ENCODE measurements at regions not wholly inside any gene's neighbourhood (a gene's known extent, or its start where the extent isn't known, plus 50 kb on each side); places are given as distances from the start of the nearest gene placed in this dataset.

DNA sequence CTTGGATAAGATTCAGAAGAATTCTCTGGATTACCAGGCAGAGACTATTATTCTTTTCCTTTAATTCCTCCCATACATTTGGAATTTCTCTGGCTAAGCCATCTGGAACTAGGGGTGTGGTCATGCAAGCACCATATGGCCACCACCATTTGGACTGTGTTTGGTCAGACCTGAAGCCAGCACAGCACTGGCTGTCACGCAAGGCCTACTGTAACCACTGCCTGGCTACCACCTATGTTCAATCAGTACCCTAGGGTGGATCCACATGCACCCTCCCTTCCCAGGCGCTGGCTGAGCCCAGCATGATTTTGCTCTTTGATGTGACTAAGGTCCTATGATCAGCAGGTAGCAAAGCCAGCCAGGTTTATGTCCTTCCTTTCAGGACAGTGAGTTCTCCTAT is 287.8 kb upstream of the GOLIM4 start:
- no peaks in the 10 kb centered on the region for H3K36me3 ChIP-seq (ENCODE audit: low read length)
- H4K20me1 ChIP-seq (ENCODE audit: low read depth, low read length), result no peaks in the 10 kb centered on the region
- no peak overlapping the region for H3K9ac ChIP-seq (ENCODE audit: low read length)
- no peak overlapping the region for H3K27ac ChIP-seq (ENCODE audit: low read depth, low read length)
- H2AFZ ChIP-seq (ENCODE audit: low read depth, low read length, severe bottlenecking), result no peak overlapping the region
- no peaks in the 10 kb centered on the region for H3K79me2 ChIP-seq (ENCODE audit: insufficient read depth, low read length)
- no peak overlapping the region for H3K4me3 ChIP-seq (ENCODE audit: insufficient read depth, low read length, poor library complexity, severe bottlenecking)
- no peak for TF ChIP-seq EZH2phosphoT487 (conservative IDR thresholded peaks at IDR 0.05; ENCODE audit: low read length)
- TF ChIP-seq, protein P1, sequence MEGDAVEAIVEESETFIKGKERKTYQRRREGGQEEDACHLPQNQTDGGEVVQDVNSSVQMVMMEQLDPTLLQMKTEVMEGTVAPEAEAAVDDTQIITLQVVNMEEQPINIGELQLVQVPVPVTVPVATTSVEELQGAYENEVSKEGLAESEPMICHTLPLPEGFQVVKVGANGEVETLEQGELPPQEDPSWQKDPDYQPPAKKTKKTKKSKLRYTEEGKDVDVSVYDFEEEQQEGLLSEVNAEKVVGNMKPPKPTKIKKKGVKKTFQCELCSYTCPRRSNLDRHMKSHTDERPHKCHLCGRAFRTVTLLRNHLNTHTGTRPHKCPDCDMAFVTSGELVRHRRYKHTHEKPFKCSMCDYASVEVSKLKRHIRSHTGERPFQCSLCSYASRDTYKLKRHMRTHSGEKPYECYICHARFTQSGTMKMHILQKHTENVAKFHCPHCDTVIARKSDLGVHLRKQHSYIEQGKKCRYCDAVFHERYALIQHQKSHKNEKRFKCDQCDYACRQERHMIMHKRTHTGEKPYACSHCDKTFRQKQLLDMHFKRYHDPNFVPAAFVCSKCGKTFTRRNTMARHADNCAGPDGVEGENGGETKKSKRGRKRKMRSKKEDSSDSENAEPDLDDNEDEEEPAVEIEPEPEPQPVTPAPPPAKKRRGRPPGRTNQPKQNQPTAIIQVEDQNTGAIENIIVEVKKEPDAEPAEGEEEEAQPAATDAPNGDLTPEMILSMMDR (IDR thresholded peaks at IDR 0.05; ENCODE audit: insufficient read depth, low read length, poor library complexity, severe bottlenecking), result no peak
- no peaks in the 10 kb centered on the region for H3K9me3 ChIP-seq (ENCODE audit: insufficient read depth, low read length)
- no peak overlapping the region for H3K4me2 ChIP-seq (ENCODE audit: low read depth, low read length, poor library complexity, severe bottlenecking)
- no peaks in the 10 kb centered on the region for H3F3A ChIP-seq (ENCODE audit: insufficient read depth)
- no peaks in the 10 kb centered on the region for H3K9me2 ChIP-seq (replicated peaks; ENCODE audit: insufficient read depth, low read length)
- no peaks in the 10 kb centered on the region for H3K27me3 ChIP-seq (ENCODE audit: low read length)

DNA sequence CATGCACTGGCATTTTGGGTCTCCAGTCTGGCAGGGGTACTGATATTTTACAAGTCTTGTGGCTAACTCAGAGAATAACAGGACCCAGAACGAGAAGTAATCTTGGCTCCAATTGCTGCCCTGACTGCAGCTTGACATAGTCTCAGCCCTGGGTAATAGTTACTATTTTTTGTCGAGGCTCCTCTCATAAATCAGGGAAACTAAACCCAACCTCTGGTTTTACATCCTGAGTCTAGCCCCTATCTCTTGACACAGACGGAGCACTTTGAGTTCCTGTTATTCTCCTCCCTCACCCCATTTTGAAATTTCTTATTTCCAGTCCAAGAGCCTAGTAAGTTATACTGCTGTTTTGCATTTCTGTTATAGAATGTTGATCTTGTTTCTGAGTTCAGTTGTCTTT is 276.1 kb upstream of the GOLIM4 start:
- no peak overlapping the region for H3K9ac ChIP-seq (ENCODE audit: low read length)
- no peaks in the 10 kb centered on the region for H3K79me2 ChIP-seq (ENCODE audit: insufficient read depth, low read length)
- no peaks in the 10 kb centered on the region for H3K36me3 ChIP-seq (ENCODE audit: low read length)
- H3K4me2 ChIP-seq (ENCODE audit: low read depth, low read length, poor library complexity, severe bottlenecking), result no peak overlapping the region
- H2AFZ ChIP-seq (ENCODE audit: low read depth, low read length, severe bottlenecking), result no peak overlapping the region
- no peaks in the 10 kb centered on the region for H3K9me2 ChIP-seq (replicated peaks; ENCODE audit: insufficient read depth, low read length)
- H4K20me1 ChIP-seq (ENCODE audit: low read depth, low read length), result no peaks in the 10 kb centered on the region
- H3K27me3 ChIP-seq (ENCODE audit: low read length), result no peaks in the 10 kb centered on the region
- TF ChIP-seq, protein P1 (IDR thresholded peaks at IDR 0.05; ENCODE audit: insufficient read depth, low read length, poor library complexity, severe bottlenecking), result no peak
- no peak for TF ChIP-seq EZH2phosphoT487 (conservative IDR thresholded peaks at IDR 0.05; ENCODE audit: low read length)
- no peaks in the 10 kb centered on the region for H3K9me3 ChIP-seq (ENCODE audit: insufficient read depth, low read length)
- H3F3A ChIP-seq (ENCODE audit: insufficient read depth), result no peaks in the 10 kb centered on the region
- H3K27ac ChIP-seq (ENCODE audit: low read depth, low read length), result no peak overlapping the region
- no peak overlapping the region for H3K4me3 ChIP-seq (ENCODE audit: insufficient read depth, low read length, poor library complexity, severe bottlenecking)

DNA sequence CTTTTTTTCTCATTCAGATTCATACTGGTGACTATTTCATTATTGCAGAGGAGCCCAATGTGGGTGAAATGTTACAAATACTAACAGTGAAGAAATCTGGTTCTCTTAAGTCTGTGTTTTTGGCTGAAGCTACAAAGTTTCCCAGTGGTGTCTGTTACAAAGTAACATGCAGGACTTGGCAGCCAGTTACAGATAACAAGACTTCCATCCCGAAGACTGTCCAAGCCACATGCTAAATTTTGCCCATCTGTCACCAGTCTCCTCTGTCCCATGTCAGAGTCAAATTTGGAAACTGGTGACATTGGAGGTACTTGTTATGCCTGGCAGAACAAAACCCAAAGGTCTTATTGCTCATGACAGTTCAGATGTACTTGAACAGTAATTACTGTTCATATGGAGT is 269.2 kb upstream of the GOLIM4 start:
- Histone ChIP-seq H3K9me2 (replicated peaks; ENCODE audit: insufficient read depth, low read length) (no peaks in the 10 kb centered on the region), H3K4me3 (ENCODE audit: insufficient read depth, low read length, poor library complexity, severe bottlenecking) (no peak overlapping the region), H3K27me3 (ENCODE audit: low read length) (no peaks in the 10 kb centered on the region), H4K20me1 (ENCODE audit: low read depth, low read length) (no peaks in the 10 kb centered on the region), H2AFZ (ENCODE audit: low read depth, low read length, severe bottlenecking) (no peak overlapping the region), H3K4me2 (ENCODE audit: low read depth, low read length, poor library complexity, severe bottlenecking) (no peak overlapping the region), H3K9me3 (ENCODE audit: insufficient read depth, low read length) (no peaks in the 10 kb centered on the region), H3K79me2 (ENCODE audit: insufficient read depth, low read length) (no peaks in the 10 kb centered on the region), H3F3A (ENCODE audit: insufficient read depth) (no peaks in the 10 kb centered on the region), H3K36me3 (ENCODE audit: low read length) (no peaks in the 10 kb centered on the region), H3K27ac (ENCODE audit: low read depth, low read length) (no peak overlapping the region), H3K9ac (ENCODE audit: low read length) (no peak overlapping the region)
- TF ChIP-seq, protein P1 (IDR thresholded peaks at IDR 0.05; ENCODE audit: insufficient read depth, low read length, poor library complexity, severe bottlenecking), result no peak
- no peak for TF ChIP-seq EZH2phosphoT487 (conservative IDR thresholded peaks at IDR 0.05; ENCODE audit: low read length)
